Lower lobe of right lung (tissue), 2 donors: ENCODE measurements at regions not wholly inside any gene's neighbourhood (a gene's known extent, or its start where the extent isn't known, plus 50 kb on each side); places are given as distances from the start of the nearest gene placed in this dataset.
"Not testable (repeated sequence)": the region's sequence is repeated elsewhere in the genome, so short reads cannot be mapped to it uniquely, and the experiment has no call there.

Experiments
- ATAC-seq, 2 donors: fragments of 200-7000 bp; cut with Tn5 transposase; one replicate each; pipeline ENCODE4 v1.9.1; 2020 to 2022; ENCODE audit warnings: mild to moderate bottlenecking in 2 of 2, moderate library complexity in 2 of 2
- DNase-seq: peaks from one replicate; pipeline ENCODE4 v3.0.0-alpha.2; 2020
- H3K27ac ChIP-seq: fragments of 200-600 bp; one replicate; pipeline ENCODE4 v1.8.0; 2022
- H3K27me3 ChIP-seq: fragments of 200-600 bp; one replicate; pipeline ENCODE4 v1.8.0; 2022; ENCODE audit warnings: low read depth
- H3K36me3 ChIP-seq: fragments of 200-600 bp; one replicate; pipeline ENCODE4 v1.8.0; 2022; ENCODE audit warnings: mild to moderate bottlenecking
- H3K4me1 ChIP-seq: fragments of 200-600 bp; one replicate; pipeline ENCODE4 v1.8.0; 2022
- H3K4me3 ChIP-seq: fragments of 200-600 bp; one replicate; pipeline ENCODE4 v1.8.0; 2022; ENCODE audit warnings: mild to moderate bottlenecking
- H3K9me3 ChIP-seq: fragments of 200-600 bp; one replicate; pipeline ENCODE4 v1.8.0; 2022
- intact Hi-C: fragments of 100-400 bp; cut with DNase I; formaldehyde crosslinking; loops from one replicate; pipeline ENCODE4 v1.11.0; 2022
- TF ChIP-seq, protein P1 (sequence below): fragments of 200-600 bp; IDR thresholded peaks from one replicate; pipeline ENCODE4 v1.8.0; 2022; ENCODE audit warnings: antibody characterized with exemption, mild to moderate bottlenecking
- donor health status: DM: no; HTN: yes; CAD: no; lungs with severe emphysema.

DNA sequence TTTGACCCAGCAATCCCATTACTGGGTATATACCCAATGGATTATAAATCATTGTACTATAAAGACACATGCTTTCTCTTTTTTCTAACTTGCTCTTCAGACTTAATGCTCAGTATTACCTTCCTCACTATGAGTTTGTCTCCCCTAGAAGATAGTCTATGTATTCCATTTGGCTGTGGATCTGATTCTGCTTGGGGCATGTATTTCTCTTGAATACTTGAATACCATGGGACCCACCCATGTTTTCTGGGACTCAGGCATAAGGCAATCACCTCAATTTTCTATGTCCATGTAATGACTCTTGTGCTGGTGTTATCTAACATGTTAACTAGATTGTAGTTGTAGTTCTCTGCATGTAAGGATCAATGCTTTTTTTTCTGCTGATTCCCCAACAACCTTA lies 70.4 kb upstream of the PPM1H start:
- intact Hi-C loops: no loop called here
- Histone ChIP-seq H3K27me3 (no peaks in the 10 kb centered on the region), H3K9me3 (no peaks in the 10 kb centered on the region), H3K4me3 (no peak overlapping the region), H3K4me1 (no peaks in the 10 kb centered on the region), H3K27ac (no peak overlapping the region), H3K36me3 (no peaks in the 10 kb centered on the region)
- no peak for ATAC-seq
- TF ChIP-seq, protein P1, sequence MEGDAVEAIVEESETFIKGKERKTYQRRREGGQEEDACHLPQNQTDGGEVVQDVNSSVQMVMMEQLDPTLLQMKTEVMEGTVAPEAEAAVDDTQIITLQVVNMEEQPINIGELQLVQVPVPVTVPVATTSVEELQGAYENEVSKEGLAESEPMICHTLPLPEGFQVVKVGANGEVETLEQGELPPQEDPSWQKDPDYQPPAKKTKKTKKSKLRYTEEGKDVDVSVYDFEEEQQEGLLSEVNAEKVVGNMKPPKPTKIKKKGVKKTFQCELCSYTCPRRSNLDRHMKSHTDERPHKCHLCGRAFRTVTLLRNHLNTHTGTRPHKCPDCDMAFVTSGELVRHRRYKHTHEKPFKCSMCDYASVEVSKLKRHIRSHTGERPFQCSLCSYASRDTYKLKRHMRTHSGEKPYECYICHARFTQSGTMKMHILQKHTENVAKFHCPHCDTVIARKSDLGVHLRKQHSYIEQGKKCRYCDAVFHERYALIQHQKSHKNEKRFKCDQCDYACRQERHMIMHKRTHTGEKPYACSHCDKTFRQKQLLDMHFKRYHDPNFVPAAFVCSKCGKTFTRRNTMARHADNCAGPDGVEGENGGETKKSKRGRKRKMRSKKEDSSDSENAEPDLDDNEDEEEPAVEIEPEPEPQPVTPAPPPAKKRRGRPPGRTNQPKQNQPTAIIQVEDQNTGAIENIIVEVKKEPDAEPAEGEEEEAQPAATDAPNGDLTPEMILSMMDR: no peak
- DNase-seq: no peak

DNA sequence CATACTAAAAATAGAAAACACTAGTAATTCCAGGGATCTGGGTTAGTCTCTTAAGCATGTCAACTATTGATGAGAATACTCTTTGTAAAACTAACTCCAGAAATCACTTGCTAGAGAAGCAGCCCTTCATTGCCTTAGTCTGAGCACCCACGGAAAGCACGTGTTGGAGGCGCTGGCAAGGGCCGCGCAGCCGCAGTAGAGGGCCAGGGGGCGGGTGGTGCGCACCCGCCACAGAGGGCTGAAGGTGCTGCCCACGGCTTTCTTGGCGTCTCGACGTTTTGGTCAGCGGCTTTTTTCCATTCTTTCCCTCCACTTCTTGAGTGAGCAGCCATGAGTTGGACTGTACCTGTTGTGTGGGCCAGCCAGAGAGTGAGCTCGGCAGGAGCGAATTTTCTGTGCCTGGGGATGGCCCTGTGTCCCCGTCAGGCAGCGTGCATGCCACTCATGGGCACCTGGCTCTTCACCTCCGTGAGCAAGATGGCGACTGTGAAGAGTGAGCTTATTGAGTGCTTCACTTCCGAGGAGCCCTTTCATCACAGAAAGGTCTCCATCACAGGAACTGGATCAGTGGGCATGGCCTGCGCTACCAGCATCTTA lies 68.4 kb upstream of the PPM1H start:
- no peaks in the 10 kb centered on the region for H3K27me3 ChIP-seq
- no peak for ATAC-seq
- TF ChIP-seq, protein P1: no peak
- H3K9me3 ChIP-seq: no peaks in the 10 kb centered on the region
- no peaks in the 10 kb centered on the region for H3K4me1 ChIP-seq
- H3K36me3 ChIP-seq: no peaks in the 10 kb centered on the region
- no peak overlapping the region for H3K4me3 ChIP-seq
- no peak overlapping the region for H3K27ac ChIP-seq
- DNase-seq: no peak
- intact Hi-C loops: no loop called here

DNA sequence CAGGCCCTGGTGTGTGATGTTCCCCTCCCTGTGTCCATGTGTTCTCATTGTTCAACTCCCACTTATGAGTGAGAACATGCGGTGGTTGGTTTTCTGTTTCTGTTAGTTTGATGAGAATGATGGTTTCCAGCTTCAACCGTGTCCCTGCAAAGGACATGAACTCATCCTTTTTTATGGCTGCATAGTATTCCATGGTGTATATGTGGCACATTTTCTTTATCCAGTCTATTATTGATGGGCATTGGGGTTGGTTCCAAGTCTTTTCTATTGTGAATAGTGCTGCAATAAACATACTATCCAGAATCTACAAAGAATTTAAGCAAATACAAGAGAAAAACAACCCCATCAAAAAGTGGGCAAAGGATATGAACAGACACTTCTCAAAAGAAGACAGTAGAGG lies 67.1 kb upstream of the PPM1H start:
- ATAC-seq, H3K9me3 ChIP-seq, H3K4me1 ChIP-seq, DNase-seq, intact Hi-C loops, H3K27ac ChIP-seq, H3K36me3 ChIP-seq, H3K27me3 ChIP-seq, H3K4me3 ChIP-seq: not testable (repeated sequence)

DNA sequence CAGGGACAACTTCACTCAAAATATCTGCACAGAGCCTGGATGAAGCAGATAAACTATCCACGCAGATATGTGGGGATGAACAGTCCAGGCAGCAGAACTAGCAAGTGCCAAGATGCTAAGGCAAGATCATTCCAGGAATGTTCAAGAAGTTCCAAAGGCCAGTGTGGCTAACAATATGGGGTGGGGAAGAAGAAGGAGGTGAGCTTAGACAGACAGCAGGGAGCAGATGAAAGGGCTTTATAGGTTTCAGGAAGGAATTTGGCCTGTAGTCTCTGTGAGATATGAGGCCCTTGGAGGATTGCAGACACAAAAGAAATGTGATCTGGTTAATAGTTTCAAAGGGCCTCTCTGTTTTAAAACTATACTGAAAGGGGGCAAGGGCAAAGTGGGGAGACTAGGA lies 63.5 kb upstream of the PPM1H start:
- H3K27ac ChIP-seq: no peak overlapping the region
- H3K36me3 ChIP-seq: no peaks in the 10 kb centered on the region
- intact Hi-C loops: no loop called here
- TF ChIP-seq, protein P1: no peak
- no peaks in the 10 kb centered on the region for H3K4me1 ChIP-seq
- H3K27me3 ChIP-seq: no peaks in the 10 kb centered on the region
- ATAC-seq (no peak), DNase-seq (no peak)
- H3K9me3 ChIP-seq: no peaks in the 10 kb centered on the region
- no peak overlapping the region for H3K4me3 ChIP-seq

DNA sequence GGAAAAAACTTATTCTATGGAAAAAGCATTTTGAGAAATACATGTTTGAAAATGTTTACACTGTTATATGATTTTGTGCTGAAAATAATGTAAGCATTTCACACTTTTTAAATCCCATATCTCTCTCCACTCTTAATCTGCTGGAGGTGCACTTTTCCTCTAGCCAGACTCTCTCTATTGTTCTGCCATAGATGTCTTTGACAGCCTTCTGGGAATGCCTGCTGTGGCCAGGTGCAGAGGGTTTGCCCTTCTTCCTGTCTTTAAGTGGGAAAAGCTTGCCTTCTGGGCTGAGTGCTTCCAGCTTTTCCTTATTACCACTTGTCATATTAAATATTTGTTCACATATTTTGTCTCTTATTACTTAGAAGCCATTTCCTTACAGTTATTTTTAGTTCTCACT lies 60.1 kb upstream of the PPM1H start:
- H3K36me3 ChIP-seq: no peaks in the 10 kb centered on the region
- DNase-seq: no peak
- TF ChIP-seq, protein P1: no peak
- no peaks in the 10 kb centered on the region for H3K4me1 ChIP-seq
- no peak for ATAC-seq
- no peaks in the 10 kb centered on the region for H3K27me3 ChIP-seq
- no peak overlapping the region for H3K27ac ChIP-seq
- no peak overlapping the region for H3K4me3 ChIP-seq
- no peaks in the 10 kb centered on the region for H3K9me3 ChIP-seq
- intact Hi-C loops: no loop called here

DNA sequence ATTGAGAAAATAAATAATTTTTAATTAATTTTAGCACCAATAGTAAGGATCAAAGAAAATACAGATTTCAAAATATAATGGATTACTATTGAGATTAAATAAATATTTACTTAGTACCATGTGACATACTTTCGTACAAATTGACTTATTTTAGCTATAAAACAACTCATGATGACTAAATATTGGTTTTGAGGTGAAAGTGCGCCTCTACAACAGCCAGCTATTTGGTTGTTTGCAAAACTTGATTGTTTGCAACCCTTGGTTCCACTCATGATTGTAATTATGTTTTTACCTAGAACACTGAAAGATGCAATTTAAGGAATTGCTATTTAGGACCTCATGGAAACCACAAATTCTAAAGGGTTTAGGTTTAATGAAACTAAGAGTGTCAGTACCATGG lies 51.9 kb upstream of the PPM1H start:
- intact Hi-C loops: no loop called here
- Histone ChIP-seq H3K27me3 (no peaks in the 10 kb centered on the region), H3K4me1 (no peaks in the 10 kb centered on the region), H3K36me3 (no peaks in the 10 kb centered on the region), H3K4me3 (no peak overlapping the region), H3K27ac (no peak overlapping the region), H3K9me3 (no peaks in the 10 kb centered on the region)
- DNase-seq (no peak), ATAC-seq (no peak)
- TF ChIP-seq, protein P1: no peak
